HG02623 (cell line): ENCODE measurements at regions not wholly inside any gene's neighbourhood (a gene's known extent, or its start where the extent isn't known, plus 50 kb on each side); places are given as distances from the start of the nearest gene placed in this dataset.
"Not testable (repeated sequence)": the region's sequence is repeated elsewhere in the genome, so short reads cannot be mapped to it uniquely, and the experiment has no call there.

Experiments used
- ATAC-seq: cut with Tn5 transposase; IDR thresholded peaks from one replicate; pipeline ENCODE4 v1.9.1; 2021; ENCODE audit warnings: moderate library complexity; ENCODE audit not compliant: unreplicated experiment

- ATAC-seq: no peak
Measured at GRCh38 chr9:102202126-102202525, 463.7 kb upstream of the GRIN3A start.

GRCh38 chr9:102185962-102186361 lies 447.5 kb upstream of the GRIN3A start:
- no peak for ATAC-seq

- ATAC-seq: no peak
Measured at GRCh38 chr9:102185371-102185770, 446.9 kb upstream of the GRIN3A start.

- no peak for ATAC-seq
Measured at GRCh38 chr9:102178811-102179210, 440.4 kb upstream of the GRIN3A start.

- not testable (repeated sequence) for ATAC-seq
Measured at GRCh38 chr9:102174202-102174601, 435.8 kb upstream of the GRIN3A start.

GRCh38 chr9:102164247-102164646 lies 425.8 kb upstream of the GRIN3A start:
- ATAC-seq: no peak

- not testable (repeated sequence) for ATAC-seq
Measured at GRCh38 chr9:102153081-102153480, 414.6 kb upstream of the GRIN3A start.

- ATAC-seq: no peak
Measured at GRCh38 chr9:102135768-102136167, 397.3 kb upstream of the GRIN3A start.

- ATAC-seq: no peak
Measured at GRCh38 chr9:102124465-102124864, 386.0 kb upstream of the GRIN3A start.

- ATAC-seq: no peak
Measured at GRCh38 chr9:102114557-102114956, 376.1 kb upstream of the GRIN3A start.

- ATAC-seq: no peak
Measured at GRCh38 chr9:102113191-102113590, 374.7 kb upstream of the GRIN3A start.

GRCh38 chr9:102106439-102106838 lies 368.0 kb upstream of the GRIN3A start:
- ATAC-seq: no peak

GRCh38 chr9:102101723-102102122 lies 363.3 kb upstream of the GRIN3A start:
- ATAC-seq: no peak

- ATAC-seq: no peak
Measured at GRCh38 chr9:102087141-102087540, 348.7 kb upstream of the GRIN3A start.

GRCh38 chr9:102085548-102085947 lies 347.1 kb upstream of the GRIN3A start:
- no peak for ATAC-seq

GRCh38 chr9:102072059-102072764 lies 333.8 kb upstream of the GRIN3A start:
- ATAC-seq: no peak

GRCh38 chr9:102069969-102070368 lies 331.5 kb upstream of the GRIN3A start:
- ATAC-seq: no peak

- no peak for ATAC-seq
Measured at GRCh38 chr9:102054811-102055210, 316.4 kb upstream of the GRIN3A start.

GRCh38 chr9:102049586-102050246 lies 311.3 kb upstream of the GRIN3A start:
- no peak for ATAC-seq

- ATAC-seq: no peak
Measured at GRCh38 chr9:102047549-102047948, 309.1 kb upstream of the GRIN3A start.

- no peak for ATAC-seq
Measured at GRCh38 chr9:102044133-102044532, 305.7 kb upstream of the GRIN3A start.

- ATAC-seq: no peak
Measured at GRCh38 chr9:102038006-102038405, 299.6 kb upstream of the GRIN3A start.

- peak; percentile 89 for ATAC-seq
Measured at GRCh38 chr9:102035929-102036328, 297.5 kb upstream of the GRIN3A start.
